ENCODE measurements at regions not wholly inside any gene's neighbourhood (a gene's known extent, or its start where the extent isn't known, plus 50 kb on each side); places are given as distances from the start of the nearest gene placed in this dataset. TPM values are rescaled to one million over a fixed set of nuclear protein-coding genes. Genes with fewer than 3 reads are reported as not detected.

Small RNAs in the stretch of these regions (microRNA-seq; reads per million reads assigned to microRNA genes)
- gene MIR1233-2, result not detected

Small RNAs in the stretch of these regions (small RNA-seq; reads per million reads assigned to genes)
- not detected for gene MIR1233-2
